NCI-H2171 treated with DMSO at 0.1 percent for 48 hours (cell line): ENCODE measurements at regions not wholly inside any gene's neighbourhood (a gene's known extent, or its start where the extent isn't known, plus 50 kb on each side); places are given as distances from the start of the nearest gene placed in this dataset.

Experiments used
- DNase-seq: peaks from one replicate; lab custom pipeline; 2025; lab: John Stamatoyannopoulos, UW

GRCh38 chr10:124146483-124146882 is 53.1 kb upstream of the CHST15 start:
- DNase-seq, result no peak

GRCh38 chr10:124145109-124145870 is 51.9 kb upstream of the CHST15 start:
- DNase-seq, result no peak

GRCh38 chr10:124144536-124144935 is 51.1 kb upstream of the CHST15 start:
- DNase-seq, result no peak

- DNase-seq, result no peak
Measured at GRCh38 chr10:124143721-124144120, 50.3 kb upstream of the CHST15 start.
